SK-N-SH treated with all-trans-retinoic acid at 6 μM for 48 hours (cell line): ENCODE measurements at regions not wholly inside any gene's neighbourhood (a gene's known extent, or its start where the extent isn't known, plus 50 kb on each side); places are given as distances from the start of the nearest gene placed in this dataset.

Experiments used
- ESRRG ChIP-seq: fragments of 250-450 bp; sonication (Bioruptor Pico); IDR thresholded peaks from 2 replicates; pipeline ENCODE4 v1.6.1; 2021; ENCODE audit warnings: mild to moderate bottlenecking
- GLIS3 ChIP-seq: fragments of 250-450 bp; sonication (Bioruptor Pico); IDR thresholded peaks from 2 replicates; pipeline ENCODE4 v1.5.0; 2020; ENCODE audit warnings: mild to moderate bottlenecking, moderate library complexity
- RARB ChIP-seq: fragments of 250-450 bp; sonication (Bioruptor Pico); IDR thresholded peaks from 2 replicates; pipeline ENCODE4 v1.8.0; 2021; ENCODE audit warnings: mild to moderate bottlenecking, moderate library complexity
- SNAI2 ChIP-seq: fragments of 250-450 bp; sonication (Bioruptor Pico); IDR thresholded peaks from 2 replicates; pipeline ENCODE4 v1.5.0; 2020; ENCODE audit warnings: mild to moderate bottlenecking, moderate library complexity
- ZC3H10 ChIP-seq: fragments of 250-450 bp; sonication (Bioruptor Pico); IDR thresholded peaks from 2 replicates; pipeline ENCODE4 v1.5.1; 2021; ENCODE audit warnings: mild to moderate bottlenecking, moderate library complexity
- ZFP3 ChIP-seq: fragments of 250-450 bp; sonication (Bioruptor Pico); IDR thresholded peaks from 2 replicates; pipeline ENCODE4 v1.5.0; 2020; ENCODE audit warnings: mild to moderate bottlenecking, moderate library complexity
- ZFP30 ChIP-seq: fragments of 450-650 bp; formaldehyde crosslinking; IDR thresholded peaks from 2 replicates; pipeline ENCODE4 v1.5.0; 2022; ENCODE audit warnings: mild to moderate bottlenecking, moderate library complexity
- TF ChIP-seq, protein P1 (sequence below): fragments of 250-450 bp; sonication (Bioruptor Pico); IDR thresholded peaks from 2 replicates; pipeline ENCODE4 v1.5.0; 2020; ENCODE audit warnings: mild to moderate bottlenecking, moderate library complexity
- TF ChIP-seq, protein P2 (sequence below): fragments of 250-450 bp; sonication (Bioruptor Pico); IDR thresholded peaks from 2 replicates; pipeline ENCODE4 v1.5.1; 2020; ENCODE audit warnings: low read depth, mild to moderate bottlenecking, moderate library complexity
- TF ChIP-seq, protein P3 (sequence below): fragments of 250-450 bp; sonication (Bioruptor Pico); IDR thresholded peaks from 2 replicates; pipeline ENCODE4 v1.8.0; 2021; ENCODE audit warnings: low read depth, mild to moderate bottlenecking, moderate library complexity, borderline replicate concordance
- TF ChIP-seq, protein P4 (sequence below): fragments of 250-450 bp; sonication (Bioruptor Pico); IDR thresholded peaks from 2 replicates; pipeline ENCODE4 v1.8.0; 2020; ENCODE audit warnings: mild to moderate bottlenecking, moderate library complexity, borderline replicate concordance

DNA sequence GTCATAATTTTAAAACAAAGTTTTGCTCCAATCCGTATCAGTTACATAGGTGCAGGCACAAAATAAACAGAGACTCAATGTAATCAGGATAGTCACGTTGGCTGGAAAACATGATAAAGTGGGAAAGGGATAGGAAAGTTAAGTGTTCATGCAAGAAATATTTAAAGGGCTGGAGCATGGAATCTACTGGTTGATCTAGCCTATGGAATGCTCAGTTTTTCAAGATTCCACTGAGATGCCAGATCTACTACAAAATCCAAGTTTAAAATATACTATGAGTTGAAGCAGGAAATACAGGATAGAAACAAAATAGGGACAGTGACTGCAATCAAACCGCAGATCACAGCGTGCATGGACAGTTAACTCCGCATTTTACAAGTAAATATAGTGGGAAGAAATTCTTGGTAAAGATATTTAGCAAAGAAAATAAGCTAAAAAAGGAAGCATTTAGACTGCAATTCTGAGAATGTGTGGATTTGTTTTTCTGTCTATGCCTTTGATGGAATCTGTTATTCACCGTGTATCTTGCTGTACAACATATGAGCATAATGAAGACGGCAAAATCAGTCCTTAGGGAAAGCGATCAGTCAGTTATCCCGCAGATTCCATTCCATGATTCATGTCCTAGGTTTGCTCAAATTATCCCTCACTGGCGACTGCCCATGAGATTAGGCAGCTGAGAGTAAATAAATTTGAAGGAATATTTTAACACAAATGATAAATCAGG is 1044.3 kb downstream of the FLRT2 start:
- TF ChIP-seq, protein P1, sequence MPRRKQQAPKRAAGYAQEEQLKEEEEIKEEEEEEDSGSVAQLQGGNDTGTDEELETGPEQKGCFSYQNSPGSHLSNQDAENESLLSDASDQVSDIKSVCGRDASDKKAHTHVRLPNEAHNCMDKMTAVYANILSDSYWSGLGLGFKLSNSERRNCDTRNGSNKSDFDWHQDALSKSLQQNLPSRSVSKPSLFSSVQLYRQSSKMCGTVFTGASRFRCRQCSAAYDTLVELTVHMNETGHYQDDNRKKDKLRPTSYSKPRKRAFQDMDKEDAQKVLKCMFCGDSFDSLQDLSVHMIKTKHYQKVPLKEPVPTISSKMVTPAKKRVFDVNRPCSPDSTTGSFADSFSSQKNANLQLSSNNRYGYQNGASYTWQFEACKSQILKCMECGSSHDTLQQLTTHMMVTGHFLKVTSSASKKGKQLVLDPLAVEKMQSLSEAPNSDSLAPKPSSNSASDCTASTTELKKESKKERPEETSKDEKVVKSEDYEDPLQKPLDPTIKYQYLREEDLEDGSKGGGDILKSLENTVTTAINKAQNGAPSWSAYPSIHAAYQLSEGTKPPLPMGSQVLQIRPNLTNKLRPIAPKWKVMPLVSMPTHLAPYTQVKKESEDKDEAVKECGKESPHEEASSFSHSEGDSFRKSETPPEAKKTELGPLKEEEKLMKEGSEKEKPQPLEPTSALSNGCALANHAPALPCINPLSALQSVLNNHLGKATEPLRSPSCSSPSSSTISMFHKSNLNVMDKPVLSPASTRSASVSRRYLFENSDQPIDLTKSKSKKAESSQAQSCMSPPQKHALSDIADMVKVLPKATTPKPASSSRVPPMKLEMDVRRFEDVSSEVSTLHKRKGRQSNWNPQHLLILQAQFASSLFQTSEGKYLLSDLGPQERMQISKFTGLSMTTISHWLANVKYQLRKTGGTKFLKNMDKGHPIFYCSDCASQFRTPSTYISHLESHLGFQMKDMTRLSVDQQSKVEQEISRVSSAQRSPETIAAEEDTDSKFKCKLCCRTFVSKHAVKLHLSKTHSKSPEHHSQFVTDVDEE (CRISPR knock-in tag) = no peak
- TF ChIP-seq, protein P2, sequence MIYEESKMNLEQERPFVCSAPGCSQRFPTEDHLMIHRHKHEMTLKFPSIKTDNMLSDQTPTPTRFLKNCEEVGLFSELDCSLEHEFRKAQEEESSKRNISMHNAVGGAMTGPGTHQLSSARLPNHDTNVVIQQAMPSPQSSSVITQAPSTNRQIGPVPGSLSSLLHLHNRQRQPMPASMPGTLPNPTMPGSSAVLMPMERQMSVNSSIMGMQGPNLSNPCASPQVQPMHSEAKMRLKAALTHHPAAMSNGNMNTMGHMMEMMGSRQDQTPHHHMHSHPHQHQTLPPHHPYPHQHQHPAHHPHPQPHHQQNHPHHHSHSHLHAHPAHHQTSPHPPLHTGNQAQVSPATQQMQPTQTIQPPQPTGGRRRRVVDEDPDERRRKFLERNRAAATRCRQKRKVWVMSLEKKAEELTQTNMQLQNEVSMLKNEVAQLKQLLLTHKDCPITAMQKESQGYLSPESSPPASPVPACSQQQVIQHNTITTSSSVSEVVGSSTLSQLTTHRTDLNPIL (CRISPR knock-in tag) = no peak
- no peak for TF ChIP-seq ZC3H10 (CRISPR knock-in tag)
- TF ChIP-seq ZFP30 (CRISPR knock-in tag) = no peak
- TF ChIP-seq RARB (CRISPR knock-in tag) = no peak
- TF ChIP-seq, protein P3, sequence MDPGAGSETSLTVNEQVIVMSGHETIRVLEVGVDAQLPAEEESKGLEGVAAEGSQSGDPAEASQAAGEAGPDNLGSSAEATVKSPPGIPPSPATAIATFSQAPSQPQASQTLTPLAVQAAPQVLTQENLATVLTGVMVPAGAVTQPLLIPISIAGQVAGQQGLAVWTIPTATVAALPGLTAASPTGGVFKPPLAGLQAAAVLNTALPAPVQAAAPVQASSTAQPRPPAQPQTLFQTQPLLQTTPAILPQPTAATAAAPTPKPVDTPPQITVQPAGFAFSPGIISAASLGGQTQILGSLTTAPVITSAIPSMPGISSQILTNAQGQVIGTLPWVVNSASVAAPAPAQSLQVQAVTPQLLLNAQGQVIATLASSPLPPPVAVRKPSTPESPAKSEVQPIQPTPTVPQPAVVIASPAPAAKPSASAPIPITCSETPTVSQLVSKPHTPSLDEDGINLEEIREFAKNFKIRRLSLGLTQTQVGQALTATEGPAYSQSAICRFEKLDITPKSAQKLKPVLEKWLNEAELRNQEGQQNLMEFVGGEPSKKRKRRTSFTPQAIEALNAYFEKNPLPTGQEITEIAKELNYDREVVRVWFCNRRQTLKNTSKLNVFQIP = no peak
- TF ChIP-seq, protein P4, sequence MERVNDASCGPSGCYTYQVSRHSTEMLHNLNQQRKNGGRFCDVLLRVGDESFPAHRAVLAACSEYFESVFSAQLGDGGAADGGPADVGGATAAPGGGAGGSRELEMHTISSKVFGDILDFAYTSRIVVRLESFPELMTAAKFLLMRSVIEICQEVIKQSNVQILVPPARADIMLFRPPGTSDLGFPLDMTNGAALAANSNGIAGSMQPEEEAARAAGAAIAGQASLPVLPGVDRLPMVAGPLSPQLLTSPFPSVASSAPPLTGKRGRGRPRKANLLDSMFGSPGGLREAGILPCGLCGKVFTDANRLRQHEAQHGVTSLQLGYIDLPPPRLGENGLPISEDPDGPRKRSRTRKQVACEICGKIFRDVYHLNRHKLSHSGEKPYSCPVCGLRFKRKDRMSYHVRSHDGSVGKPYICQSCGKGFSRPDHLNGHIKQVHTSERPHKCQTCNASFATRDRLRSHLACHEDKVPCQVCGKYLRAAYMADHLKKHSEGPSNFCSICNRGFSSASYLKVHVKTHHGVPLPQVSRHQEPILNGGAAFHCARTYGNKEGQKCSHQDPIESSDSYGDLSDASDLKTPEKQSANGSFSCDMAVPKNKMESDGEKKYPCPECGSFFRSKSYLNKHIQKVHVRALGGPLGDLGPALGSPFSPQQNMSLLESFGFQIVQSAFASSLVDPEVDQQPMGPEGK (CRISPR knock-in tag) = no peak
- no peak for TF ChIP-seq GLIS3
- no peak for TF ChIP-seq ESRRG (CRISPR knock-in tag)
- no peak for TF ChIP-seq SNAI2 (CRISPR knock-in tag)
- TF ChIP-seq ZFP3 (CRISPR knock-in tag) = no peak
